ENCODE measurements at regions not wholly inside any gene's neighbourhood (a gene's known extent, or its start where the extent isn't known, plus 50 kb on each side); places are given as distances from the start of the nearest gene placed in this dataset.

- Histone ChIP-seq H3K27ac (no peak overlapping the region), H3K4me1 (no peaks in the 10 kb centered on the region), H3K27me3 (no peaks in the 10 kb centered on the region), H3K9me3 (no peaks in the 10 kb centered on the region), H3K36me3 (no peaks in the 10 kb centered on the region), H3K4me3 (no peak overlapping the region)
- no peak for DNase-seq
- intact Hi-C loops (cut with DNase I), result no loop called here
- no peak for ATAC-seq
- no peak for TF ChIP-seq CTCF (IDR thresholded peaks at IDR 0.05)
- FAIRE-seq, result no peak
- 61 to 75% methylated on average over 3 of the region's 3 CpGs for WGBS, 2 donors
Measured at GRCh38 chr15:97708252-97708651, 252.3 kb upstream of the ARRDC4 start.

- no peak for TF ChIP-seq CTCF (IDR thresholded peaks at IDR 0.05)
- Histone ChIP-seq H3K4me3 (no peak overlapping the region), H3K36me3 (no peaks in the 10 kb centered on the region), H3K9me3 (no peaks in the 10 kb centered on the region), H3K4me1 (no peaks in the 10 kb centered on the region), H3K27ac (no peak overlapping the region), H3K27me3 (no peaks in the 10 kb centered on the region)
- no peak for FAIRE-seq
- no peak for DNase-seq
- WGBS, 2 donors, result 36 to 59% methylated on average over 5 of the region's 5 CpGs
- intact Hi-C loops (cut with DNase I), result no loop called here
- no peak for ATAC-seq
Measured at GRCh38 chr15:97712530-97712929, 248.0 kb upstream of the ARRDC4 start.

- Histone ChIP-seq H3K27ac (no peak overlapping the region), H3K4me1 (no peaks in the 10 kb centered on the region), H3K4me3 (no peak overlapping the region), H3K9me3 (no peaks in the 10 kb centered on the region), H3K27me3 (no peaks in the 10 kb centered on the region), H3K36me3 (no peaks in the 10 kb centered on the region)
- TF ChIP-seq CTCF (IDR thresholded peaks at IDR 0.05), result no peak
- intact Hi-C loops (cut with DNase I), result no loop called here
- no peak for FAIRE-seq
- ATAC-seq, result no peak
- DNase-seq, result no peak
Measured at GRCh38 chr15:97717806-97718205, 242.7 kb upstream of the ARRDC4 start.

GRCh38 chr15:97718509-97718908 is 242.0 kb upstream of the ARRDC4 start:
- ATAC-seq (no peak), FAIRE-seq (no peak), DNase-seq (no peak)
- Histone ChIP-seq H3K9me3 (no peaks in the 10 kb centered on the region), H3K4me3 (no peak overlapping the region), H3K4me1 (no peaks in the 10 kb centered on the region), H3K27me3 (no peaks in the 10 kb centered on the region), H3K36me3 (no peaks in the 10 kb centered on the region), H3K27ac (no peak overlapping the region)
- intact Hi-C loops (cut with DNase I), result no loop called here
- TF ChIP-seq CTCF (IDR thresholded peaks at IDR 0.05), result no peak

- TF ChIP-seq CTCF (IDR thresholded peaks at IDR 0.05), result no peak
- no peaks in the 10 kb centered on the region for H3K4me1 ChIP-seq
- no peak overlapping the region for H3K4me3 ChIP-seq
- DNase-seq (no peak), ATAC-seq (no peak), FAIRE-seq (no peak)
- intact Hi-C loops (cut with DNase I), result no loop called here
- 46 to 50% methylated on average over 13 of the region's 13 CpGs for WGBS, 2 donors
- H3K9me3 ChIP-seq, result no peaks in the 10 kb centered on the region
- no peaks in the 10 kb centered on the region for H3K36me3 ChIP-seq
- H3K27ac ChIP-seq, result no peak overlapping the region
- H3K27me3 ChIP-seq, result peaks cover 0 to 4% (median 0%) of the 10 kb centered on the region in 4 donors
Measured at GRCh38 chr15:97728791-97729190, 231.7 kb upstream of the ARRDC4 start.
